ENCODE measurements at regions not wholly inside any gene's neighbourhood (a gene's known extent, or its start where the extent isn't known, plus 50 kb on each side); places are given as distances from the start of the nearest gene placed in this dataset.

DNA sequence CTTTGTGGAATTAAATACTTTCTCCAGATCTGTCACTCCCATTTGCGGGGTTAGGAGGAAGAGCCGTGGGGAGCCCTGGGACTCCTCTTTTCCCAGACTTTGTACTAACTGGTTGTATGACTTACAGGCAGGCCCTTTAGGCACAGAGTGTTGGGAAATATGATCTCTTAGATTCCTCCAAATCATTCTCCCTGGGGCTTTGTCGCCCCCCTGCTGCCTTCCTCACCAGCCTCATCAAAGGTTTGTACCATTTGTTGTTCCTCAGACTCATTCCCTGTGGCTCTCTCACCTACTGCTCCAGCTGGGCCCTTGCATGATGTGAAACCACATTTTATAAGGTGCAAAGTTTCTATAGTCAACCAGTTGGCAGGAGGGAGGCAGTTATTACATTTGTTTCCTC lies 56.4 kb downstream of the CRYGS start:
- Histone ChIP-seq H3K27ac (ENCODE audit: low read depth, low read length) (no peak overlapping the region), H3K4me1 (ENCODE audit: control insufficient read depth, insufficient read depth, low read length) (peaks cover 8% of the 10 kb centered on the region), H3K4me3 (ENCODE audit: low read depth, low read length) (no peak overlapping the region), H3K27me3 (ENCODE audit: control insufficient read depth, insufficient read depth, low read length) (no peaks in the 10 kb centered on the region), H3K9me3 (ENCODE audit: control insufficient read depth, insufficient read depth, low read length) (no peaks in the 10 kb centered on the region), H3K36me3 (ENCODE audit: control insufficient read depth, insufficient read depth, low read length) (no peaks in the 10 kb centered on the region)
- WGBS (ENCODE audit: insufficient coverage) = no CpG with 5 or more reads among the region's 3 CpGs
- no peak for DNase-seq (ENCODE audit: low read depth in 4 of 6, low spot score in 6 of 6)

DNA sequence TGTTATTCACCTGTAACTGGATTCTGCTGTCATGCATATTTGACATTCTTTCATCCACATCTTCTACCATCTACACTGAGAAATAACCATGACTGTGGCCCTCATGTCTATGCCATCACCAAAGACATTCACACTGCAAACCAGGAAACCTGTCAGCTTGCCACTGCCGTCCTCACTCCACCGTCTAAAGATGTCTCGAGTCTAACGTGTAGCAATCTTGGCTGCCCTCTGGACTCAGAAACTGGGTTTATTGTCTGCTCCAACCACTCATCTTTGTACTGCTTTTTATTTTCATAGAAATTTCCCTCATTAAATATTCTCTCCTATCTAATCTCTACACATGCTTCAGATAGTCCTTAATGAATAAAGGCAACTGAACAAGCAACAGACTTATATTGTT lies 57.1 kb downstream of the CRYGS start:
- Histone ChIP-seq H3K9me3 (ENCODE audit: control insufficient read depth, insufficient read depth, low read length) (no peaks in the 10 kb centered on the region), H3K36me3 (ENCODE audit: control insufficient read depth, insufficient read depth, low read length) (no peaks in the 10 kb centered on the region), H3K27me3 (ENCODE audit: control insufficient read depth, insufficient read depth, low read length) (no peaks in the 10 kb centered on the region), H3K4me3 (ENCODE audit: low read depth, low read length) (no peak overlapping the region), H3K27ac (ENCODE audit: low read depth, low read length) (no peak overlapping the region), H3K4me1 (ENCODE audit: control insufficient read depth, insufficient read depth, low read length) (no peaks in the 10 kb centered on the region)
- 75% methylated on average over 4 of the region's 4 CpGs for WGBS (ENCODE audit: insufficient coverage)
- DNase-seq (ENCODE audit: low read depth in 4 of 6, low spot score in 6 of 6) = no peak

DNA sequence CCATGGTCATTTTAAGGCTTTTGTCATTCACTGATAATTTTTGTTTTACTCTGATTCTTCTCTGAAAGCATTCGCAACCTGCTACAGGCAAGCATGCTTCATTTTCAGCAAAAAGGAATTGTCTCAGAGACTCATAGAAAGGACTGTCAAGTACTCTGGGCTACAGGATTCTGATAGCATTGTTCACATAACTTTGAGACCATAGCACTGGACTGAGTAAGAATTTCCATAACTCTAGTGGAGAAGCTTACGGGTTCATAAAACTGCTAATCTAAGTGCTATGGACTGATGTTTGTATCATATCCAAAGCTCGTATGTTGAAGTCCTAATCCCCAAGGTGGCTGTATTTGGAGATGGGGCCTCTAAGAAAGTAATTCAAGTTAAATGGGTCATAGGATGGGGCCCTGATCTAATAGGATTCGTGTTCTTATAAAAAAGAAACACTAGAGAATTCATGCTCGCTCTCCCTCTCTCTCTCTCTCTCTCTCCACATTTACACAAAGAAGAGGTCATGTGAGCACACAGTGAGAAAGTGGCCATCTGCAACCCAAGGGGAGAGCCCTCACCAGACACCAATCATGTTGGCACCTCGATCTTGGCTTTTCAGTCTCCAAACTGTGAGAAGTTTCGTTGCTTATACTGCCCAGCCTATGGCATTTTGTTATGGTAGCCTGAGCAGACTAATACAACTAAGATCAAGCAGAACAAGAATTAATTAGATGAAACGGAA lies 60.4 kb downstream of the CRYGS start:
- no peak for DNase-seq (ENCODE audit: low read depth in 4 of 6, low spot score in 6 of 6)
- Histone ChIP-seq H3K4me3 (ENCODE audit: low read depth, low read length) (no peak overlapping the region), H3K36me3 (ENCODE audit: control insufficient read depth, insufficient read depth, low read length) (no peaks in the 10 kb centered on the region), H3K27me3 (ENCODE audit: control insufficient read depth, insufficient read depth, low read length) (no peaks in the 10 kb centered on the region), H3K27ac (ENCODE audit: low read depth, low read length) (no peak overlapping the region), H3K4me1 (ENCODE audit: control insufficient read depth, insufficient read depth, low read length) (no peaks in the 10 kb centered on the region), H3K9me3 (ENCODE audit: control insufficient read depth, insufficient read depth, low read length) (no peaks in the 10 kb centered on the region)
- 93% methylated on average over 2 of the region's 8 CpGs for WGBS (ENCODE audit: insufficient coverage)

DNA sequence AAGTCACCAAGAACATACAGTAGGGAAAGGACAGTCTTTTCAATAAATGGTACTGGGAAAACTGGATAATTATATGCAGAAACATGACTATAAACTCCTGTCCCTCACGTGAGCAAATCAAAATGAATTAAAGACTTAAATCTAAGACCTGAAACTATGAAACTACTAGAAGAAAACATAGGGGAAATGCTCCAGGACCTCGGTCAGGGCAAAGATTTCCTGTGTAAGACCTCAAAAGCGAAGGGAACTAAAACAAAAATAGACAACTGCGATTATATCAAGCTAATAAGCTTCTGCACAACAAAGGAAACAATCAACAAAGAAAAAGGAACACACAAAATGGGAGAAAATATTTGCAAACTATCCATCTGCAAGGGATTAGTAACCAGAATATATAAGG lies 62.7 kb downstream of the CRYGS start:
- Histone ChIP-seq H3K4me3 (ENCODE audit: low read depth, low read length) (no peak overlapping the region), H3K4me1 (ENCODE audit: control insufficient read depth, insufficient read depth, low read length) (peaks cover 3% of the 10 kb centered on the region), H3K27ac (ENCODE audit: low read depth, low read length) (no peak overlapping the region), H3K9me3 (ENCODE audit: control insufficient read depth, insufficient read depth, low read length) (no peaks in the 10 kb centered on the region), H3K27me3 (ENCODE audit: control insufficient read depth, insufficient read depth, low read length) (no peaks in the 10 kb centered on the region), H3K36me3 (ENCODE audit: control insufficient read depth, insufficient read depth, low read length) (no peaks in the 10 kb centered on the region)
- no CpG with 5 or more reads among the region's 4 CpGs for WGBS (ENCODE audit: insufficient coverage)
- DNase-seq (ENCODE audit: low read depth in 4 of 6, low spot score in 6 of 6) = no peak

DNA sequence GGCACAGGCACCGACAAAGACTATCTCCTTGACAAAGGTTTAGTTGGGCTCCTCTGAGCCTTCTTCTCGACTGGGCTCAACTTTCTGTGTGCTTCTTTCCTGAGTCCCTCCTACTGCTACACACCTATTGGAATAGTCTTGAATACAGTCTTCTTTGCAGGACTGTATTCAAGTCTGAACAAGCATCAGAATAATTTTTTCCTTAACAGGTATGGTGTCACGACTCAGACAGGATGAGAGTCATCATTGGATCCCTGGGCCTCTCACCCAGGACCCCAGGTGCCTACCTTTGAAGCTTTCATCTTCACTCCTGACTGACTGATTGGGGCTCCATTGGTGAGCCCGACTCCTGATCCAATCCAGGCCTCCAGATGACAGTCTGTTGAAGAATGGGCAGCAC lies 66.3 kb downstream of the CRYGS start:
- no peaks in the 10 kb centered on the region for H3K9me3 ChIP-seq (ENCODE audit: control insufficient read depth, insufficient read depth, low read length)
- no peaks in the 10 kb centered on the region for H3K27me3 ChIP-seq (ENCODE audit: control insufficient read depth, insufficient read depth, low read length)
- WGBS (ENCODE audit: insufficient coverage) = 92% methylated on average over 3 of the region's 4 CpGs
- peaks cover 11% of the 10 kb centered on the region for H3K4me1 ChIP-seq (ENCODE audit: control insufficient read depth, insufficient read depth, low read length)
- no peak overlapping the region for H3K27ac ChIP-seq (ENCODE audit: low read depth, low read length)
- no peak overlapping the region for H3K4me3 ChIP-seq (ENCODE audit: low read depth, low read length)
- H3K36me3 ChIP-seq (ENCODE audit: control insufficient read depth, insufficient read depth, low read length) = no peaks in the 10 kb centered on the region
- no peak for DNase-seq (ENCODE audit: low read depth in 4 of 6, low spot score in 6 of 6)

DNA sequence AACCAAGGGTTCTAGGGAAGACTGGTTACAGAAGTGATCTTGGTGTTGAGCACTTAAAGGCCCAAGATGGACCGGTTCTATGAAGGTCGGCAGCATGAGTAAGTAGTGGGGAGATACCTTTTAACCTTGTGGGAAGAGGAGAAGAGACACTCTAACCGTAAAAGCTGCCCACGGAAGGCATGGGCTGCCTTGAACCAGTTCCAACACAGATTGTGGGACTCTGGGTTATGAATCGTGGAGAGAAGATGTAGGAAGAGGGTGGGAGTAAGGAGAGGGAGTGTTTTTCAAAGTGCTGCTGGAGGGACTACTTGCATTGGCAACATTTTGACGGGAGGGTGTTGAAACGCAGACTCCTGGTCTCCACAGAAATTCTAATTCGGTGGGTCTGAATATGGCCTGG lies 67.1 kb downstream of the CRYGS start:
- H3K4me3 ChIP-seq (ENCODE audit: low read depth, low read length) = no peak overlapping the region
- H3K27ac ChIP-seq (ENCODE audit: low read depth, low read length) = no peak overlapping the region
- WGBS (ENCODE audit: insufficient coverage) = 95% methylated on average over 8 of the region's 8 CpGs
- H3K27me3 ChIP-seq (ENCODE audit: control insufficient read depth, insufficient read depth, low read length) = no peaks in the 10 kb centered on the region
- H3K9me3 ChIP-seq (ENCODE audit: control insufficient read depth, insufficient read depth, low read length) = no peaks in the 10 kb centered on the region
- H3K36me3 ChIP-seq (ENCODE audit: control insufficient read depth, insufficient read depth, low read length) = no peaks in the 10 kb centered on the region
- H3K4me1 ChIP-seq (ENCODE audit: control insufficient read depth, insufficient read depth, low read length) = peaks cover 11% of the 10 kb centered on the region
- no peak for DNase-seq (ENCODE audit: low read depth in 4 of 6, low spot score in 6 of 6)

DNA sequence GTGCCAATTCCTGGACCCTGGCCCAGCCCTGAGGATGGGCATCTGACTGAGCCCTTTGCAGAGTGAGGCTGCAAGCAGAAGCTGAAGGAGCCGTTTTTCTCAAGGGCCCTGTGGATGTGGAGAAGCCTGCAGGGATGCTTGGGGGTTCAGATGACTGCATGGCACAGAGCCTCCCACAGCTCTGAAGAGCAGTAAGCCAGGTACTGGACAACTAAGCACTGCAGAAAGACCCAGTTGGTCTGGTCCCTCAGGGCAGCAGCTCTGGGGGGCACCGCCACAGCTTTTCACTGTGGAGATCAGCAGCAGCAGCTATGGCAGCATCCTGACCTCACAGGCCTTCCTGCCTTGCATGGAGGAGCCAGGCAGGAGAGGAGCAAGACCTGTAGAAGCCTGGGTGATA lies 67.6 kb downstream of the CRYGS start:
- Histone ChIP-seq H3K27me3 (ENCODE audit: control insufficient read depth, insufficient read depth, low read length) (no peaks in the 10 kb centered on the region), H3K36me3 (ENCODE audit: control insufficient read depth, insufficient read depth, low read length) (no peaks in the 10 kb centered on the region), H3K9me3 (ENCODE audit: control insufficient read depth, insufficient read depth, low read length) (no peaks in the 10 kb centered on the region), H3K4me3 (ENCODE audit: low read depth, low read length) (no peak overlapping the region), H3K27ac (ENCODE audit: low read depth, low read length) (no peak overlapping the region), H3K4me1 (ENCODE audit: control insufficient read depth, insufficient read depth, low read length) (peaks cover 11% of the 10 kb centered on the region)
- DNase-seq (ENCODE audit: low read depth in 4 of 6, low spot score in 6 of 6) = peak in 1 of 6 donors; percentile 35
- WGBS (ENCODE audit: insufficient coverage) = 68% methylated on average over 2 of the region's 2 CpGs

DNA sequence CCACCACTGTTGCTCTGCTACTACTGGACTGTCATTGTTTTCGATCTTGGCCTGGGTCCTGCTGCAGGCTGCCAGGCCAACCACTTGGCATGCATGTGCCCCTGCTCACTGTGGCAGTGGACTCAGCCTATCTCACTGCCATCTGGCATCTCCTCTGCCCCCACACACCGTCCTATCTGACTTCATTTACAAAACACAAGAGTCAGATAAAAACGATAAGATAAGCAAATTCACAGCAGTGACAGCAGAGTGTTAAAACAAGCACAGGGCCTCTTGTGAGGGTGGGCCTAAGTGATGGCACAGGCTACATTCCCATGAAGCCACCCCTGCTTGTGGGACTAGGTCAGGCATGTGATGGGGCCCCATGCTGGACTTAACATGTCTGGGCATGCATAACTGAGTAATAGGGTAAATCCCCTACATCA lies 68.1 kb downstream of the CRYGS start:
- Histone ChIP-seq H3K4me3 (ENCODE audit: low read depth, low read length) (no peak overlapping the region), H3K27me3 (ENCODE audit: control insufficient read depth, insufficient read depth, low read length) (no peaks in the 10 kb centered on the region), H3K9me3 (ENCODE audit: control insufficient read depth, insufficient read depth, low read length) (no peaks in the 10 kb centered on the region), H3K36me3 (ENCODE audit: control insufficient read depth, insufficient read depth, low read length) (no peaks in the 10 kb centered on the region), H3K4me1 (ENCODE audit: control insufficient read depth, insufficient read depth, low read length) (peaks cover 11% of the 10 kb centered on the region), H3K27ac (ENCODE audit: low read depth, low read length) (no peak overlapping the region)
- DNase-seq (ENCODE audit: low read depth in 4 of 6, low spot score in 6 of 6) = peak in 2 of 6 donors; percentile 58 to 74
- 67% methylated on average over 2 of the region's 3 CpGs for WGBS (ENCODE audit: insufficient coverage)

DNA sequence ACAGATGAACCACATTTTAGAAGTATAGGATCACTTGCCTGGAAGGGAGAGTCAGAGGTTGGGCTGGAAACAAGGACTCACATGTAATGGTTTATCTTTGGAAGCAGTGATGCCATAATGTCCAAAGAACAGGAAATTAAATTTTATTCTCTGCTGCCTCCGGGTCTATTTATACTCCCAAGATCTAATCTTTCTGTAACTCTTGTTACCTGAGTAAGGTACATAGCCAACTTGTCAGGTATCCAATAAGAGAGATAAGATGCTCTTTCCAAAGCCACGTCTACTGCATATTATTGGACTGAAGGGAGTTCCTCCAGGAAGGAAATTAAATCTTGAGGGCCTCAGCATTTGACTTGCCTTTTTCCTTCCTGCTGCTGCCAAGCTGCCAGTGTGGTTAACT lies 71.0 kb downstream of the CRYGS start:
- Histone ChIP-seq H3K4me1 (ENCODE audit: control insufficient read depth, insufficient read depth, low read length) (peaks cover 11% of the 10 kb centered on the region), H3K9me3 (ENCODE audit: control insufficient read depth, insufficient read depth, low read length) (no peaks in the 10 kb centered on the region), H3K27ac (ENCODE audit: low read depth, low read length) (no peak overlapping the region), H3K4me3 (ENCODE audit: low read depth, low read length) (no peak overlapping the region), H3K36me3 (ENCODE audit: control insufficient read depth, insufficient read depth, low read length) (no peaks in the 10 kb centered on the region), H3K27me3 (ENCODE audit: control insufficient read depth, insufficient read depth, low read length) (no peaks in the 10 kb centered on the region)
- DNase-seq (ENCODE audit: low read depth in 4 of 6, low spot score in 6 of 6) = no peak
- 75% methylated on average over 1 of the region's 2 CpGs for WGBS (ENCODE audit: insufficient coverage)

DNA sequence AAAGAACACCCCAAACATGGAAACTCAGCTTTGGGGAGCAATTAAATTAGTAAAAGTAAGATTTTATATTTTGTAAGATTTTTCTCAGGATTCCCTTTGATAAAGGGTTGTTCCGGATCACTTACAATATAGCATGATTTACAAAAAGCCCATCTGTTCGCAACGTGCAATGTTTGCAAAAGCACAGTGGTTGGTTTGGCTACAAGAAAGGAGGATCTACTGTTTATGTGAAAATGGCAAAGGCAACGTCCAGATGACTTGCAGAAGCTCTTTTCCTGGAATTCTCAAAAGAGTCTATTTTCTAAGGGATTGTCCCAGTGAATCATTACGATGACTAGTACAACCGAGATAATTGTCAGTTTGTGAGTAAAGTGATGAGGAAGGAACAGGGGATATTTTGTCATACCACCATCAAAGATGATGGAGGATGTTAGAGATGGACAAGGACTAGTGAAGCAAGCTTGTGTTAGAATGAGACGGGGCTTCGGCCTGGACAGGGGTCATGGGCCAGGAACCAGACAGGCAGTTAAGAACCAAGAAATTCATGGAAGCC lies 71.6 kb downstream of the CRYGS start:
- H3K27ac ChIP-seq (ENCODE audit: low read depth, low read length) = no peak overlapping the region
- H3K36me3 ChIP-seq (ENCODE audit: control insufficient read depth, insufficient read depth, low read length) = no peaks in the 10 kb centered on the region
- no peaks in the 10 kb centered on the region for H3K9me3 ChIP-seq (ENCODE audit: control insufficient read depth, insufficient read depth, low read length)
- peak in 2 of 6 donors; percentile 35 to 38 for DNase-seq (ENCODE audit: low read depth in 4 of 6, low spot score in 6 of 6)
- H3K4me1 ChIP-seq (ENCODE audit: control insufficient read depth, insufficient read depth, low read length) = peaks cover 11% of the 10 kb centered on the region
- no peaks in the 10 kb centered on the region for H3K27me3 ChIP-seq (ENCODE audit: control insufficient read depth, insufficient read depth, low read length)
- 76% methylated on average over 3 of the region's 8 CpGs for WGBS (ENCODE audit: insufficient coverage)
- H3K4me3 ChIP-seq (ENCODE audit: low read depth, low read length) = no peak overlapping the region
